GM12878 (cell line): ENCODE measurements at regions not wholly inside any gene's neighbourhood (a gene's known extent, or its start where the extent isn't known, plus 50 kb on each side); places are given as distances from the start of the nearest gene placed in this dataset.

Experiments used
- ATAC-seq: fragments of 200-7000 bp; cut with Tn5 transposase; 3 replicates; pipeline ENCODE4 v1.9.1; 2020; ENCODE audit warnings: mild to moderate bottlenecking, moderate library complexity
- BruUV-seq: library from RNA; stranded (reverse); fragments of 400-500 nt; replicated peaks from 2 replicates; lab custom pipeline; 2021; lab: Mats Ljungman, UMichigan
- CTCF ChIA-PET: fragments of 300-600 bp; sonication (Branson Sonifier 250); formaldehyde crosslinking; extraction: SDS; loops from one replicate; lab custom pipeline; 2021; ENCODE audit warnings: inconsistent platforms; lab: Yijun Ruan, JAX
- POLR2A ChIA-PET: fragments of 350-600 bp; formaldehyde crosslinking; extraction: SDS; loops from one replicate; lab custom pipeline; 2021; ENCODE audit warnings: inconsistent platforms; lab: Charles Lee
- RAD21 ChIA-PET: fragments of 300-600 bp; sonication (Branson Sonifier 250); formaldehyde crosslinking; loops from one replicate; lab custom pipeline; 2023; ENCODE audit warnings: antibody characterized with exemption; ENCODE audit not compliant: unreplicated experiment; lab: Charles Lee
- SMC1A ChIA-PET: fragments of 300-600 bp; sonication (Branson Sonifier 250); formaldehyde crosslinking; loops from one replicate; lab custom pipeline; 2023; ENCODE audit not compliant: unreplicated experiment, uncharacterized antibody; lab: Charles Lee
- DNase-seq: peaks from one replicate; pipeline ENCODE4 v3.0.0-alpha.2; 2011; ENCODE audit warnings: low read depth, low spot score
- FAIRE-seq: peaks from 3 replicates; lab custom pipeline; 2011; peaks lifted over from hg19 to GRCh38; lab: Jason Lieb, UNC
- H2AFZ ChIP-seq: 2 replicates; pipeline ENCODE4 v1.6.0; 2011; ENCODE audit warnings: low read depth, low read length, control low read depth; ENCODE audit not compliant: control insufficient read depth
- H3K27ac ChIP-seq: 2 replicates; pipeline ENCODE4 v1.5.1; 2011; ENCODE audit warnings: control low read depth; ENCODE audit not compliant: control insufficient read depth, insufficient read depth
- H3K27me3 ChIP-seq, 2 experiments: replicated peaks in 1 of 2; 2 replicates each; pipeline versions ENCODE4 v1.6.0 to v1.6.1; 2011; ENCODE audit warnings: low read length in 1 of 2; ENCODE audit not compliant: control insufficient read depth in 2 of 2, insufficient read depth in 2 of 2
- H3K36me3 ChIP-seq, 2 experiments: 2 replicates each; pipeline ENCODE4 v1.5.1; 2011; ENCODE audit warnings: low read length in 1 of 2; ENCODE audit not compliant: control insufficient read depth in 2 of 2, insufficient read depth in 2 of 2
- H3K4me1 ChIP-seq: 2 replicates; pipeline ENCODE4 v1.6.1; 2011; ENCODE audit warnings: mild to moderate bottlenecking, low read length, moderate library complexity, mixed read lengths; ENCODE audit not compliant: control insufficient read depth, insufficient read depth
- H3K4me2 ChIP-seq: 2 replicates; pipeline ENCODE4 v1.6.0; 2011; ENCODE audit warnings: control low read depth; ENCODE audit not compliant: control insufficient read depth, insufficient read depth
- H3K4me3 ChIP-seq: fragments of 200-600 bp; sonication (generic); 2 replicates; pipeline ENCODE4 v1.5.1; 2016
- H3K79me2 ChIP-seq: 2 replicates; pipeline ENCODE4 v1.6.0; 2011; ENCODE audit warnings: low read length; ENCODE audit not compliant: control insufficient read depth, insufficient read depth
- H3K9ac ChIP-seq: 2 replicates; pipeline ENCODE4 v1.8.0; 2011; ENCODE audit warnings: low read length, control low read depth, mixed read lengths; ENCODE audit not compliant: control insufficient read depth, insufficient read depth
- H3K9me3 ChIP-seq: replicated peaks from 3 replicates; pipeline ENCODE4 v1.5.1; 2011; ENCODE audit warnings: mild to moderate bottlenecking, low read length; ENCODE audit not compliant: control insufficient read depth, insufficient read depth
- H4K20me1 ChIP-seq: 2 replicates; pipeline ENCODE4 v1.6.0; 2011; ENCODE audit not compliant: control insufficient read depth, insufficient read depth
- CTCF ChIP-seq, 3 experiments: IDR thresholded peaks in 2 of 3; conservative IDR thresholded peaks in 1 of 3; 2 replicates each; pipeline ENCODE4 v1.5.1; 2011; ENCODE audit warnings: low read depth in 3 of 3, low read length in 3 of 3, mild to moderate bottlenecking in 3 of 3, control low read depth in 2 of 3, moderate library complexity in 2 of 3, inconsistent platforms in 1 of 3, mixed read lengths in 1 of 3; ENCODE audit not compliant: control insufficient read depth in 2 of 3, insufficient read depth in 1 of 3; ENCODE audit errors: extremely low read depth in 1 of 3
- HDAC6 ChIP-seq: fragments of 200-600 bp; sonication (generic); IDR thresholded peaks from one replicate; pipeline ENCODE4 v1.8.0; 2017; ENCODE audit warnings: antibody characterized with exemption; ENCODE audit not compliant: unreplicated experiment
- POLR2AphosphoS2 ChIP-seq: IDR thresholded peaks from 2 replicates; pipeline ENCODE4 v1.6.1; 2011; ENCODE audit warnings: low read depth, mild to moderate bottlenecking, low read length, improper control_type of control experiment, moderate library complexity
- RELB ChIP-seq: fragments of 450-650 bp; IDR thresholded peaks from 2 replicates; pipeline ENCODE4 v1.6.1; 2017; ENCODE audit warnings: low read depth, mild to moderate bottlenecking, moderate library complexity
- RFX5 ChIP-seq: IDR thresholded peaks from 2 replicates; pipeline ENCODE4 v1.6.1; 2011; ENCODE audit warnings: low read depth, low read length, improper control_type of control experiment
- ZBED1 ChIP-seq: IDR thresholded peaks from 2 replicates; pipeline ENCODE4 v1.6.1; 2016; ENCODE audit warnings: borderline replicate concordance
- ZNF274 ChIP-seq: IDR thresholded peaks from one replicate; pipeline ENCODE4 v1.8.0; 2011; ENCODE audit not compliant: insufficient read length, insufficient read depth
- WGBS: methylation state at CpG from one replicate; pipeline ENCODE4 v1.1.6; 2016; ENCODE audit warnings: low lambda C conversion rate; ENCODE audit not compliant: insufficient replicate concordance, insufficient coverage; ENCODE audit errors: missing lambda C conversion rate; 5-methylcytosine and 5-hydroxymethylcytosine counted together
- in situ Hi-C: fragments of 300-500 bp; cut with MboI; formaldehyde crosslinking; loops from 9 replicates; pipeline ENCODE4 v1.14.3; 2018; ENCODE audit warnings: mixed read lengths
- intact Hi-C: fragments of 100-400 bp; cut with micrococcal nuclease; formaldehyde crosslinking; loops from one replicate; pipeline ENCODE4 v1.14.2; 2022; ENCODE audit not compliant: unreplicated experiment
- TF ChIP-seq, protein P1 (sequence below): IDR thresholded peaks from 2 replicates; pipeline ENCODE4 v1.6.1; 2012; ENCODE audit warnings: improper control_type of control experiment, low read depth, low read length; ENCODE audit not compliant: insufficient replicate concordance

- no peak overlapping the region for H3K4me2 ChIP-seq
Observed at GRCh38 chr13:110973007-110973700, 58.3 kb upstream of the ANKRD10 start.

DNA sequence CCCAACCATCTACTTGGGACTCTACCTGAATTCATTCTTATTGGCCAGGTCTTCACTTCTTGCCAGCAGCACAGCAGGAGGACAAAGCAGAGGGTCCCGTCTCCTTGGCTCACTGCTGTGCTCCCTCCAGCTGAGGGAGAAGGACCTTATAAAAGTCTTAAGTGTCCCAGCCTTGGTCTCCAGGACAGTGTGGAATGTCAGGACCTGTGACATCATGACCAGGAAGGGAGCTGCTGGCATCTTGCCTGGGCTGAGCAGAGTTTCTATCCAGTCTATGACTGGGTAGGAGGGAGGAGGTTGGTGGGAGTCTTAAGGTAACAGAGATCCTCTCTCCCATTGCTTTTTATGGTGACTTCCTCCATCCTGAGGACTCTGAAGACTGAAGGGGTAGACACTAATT lies 56.6 kb upstream of the ANKRD10 start:
- Histone ChIP-seq H4K20me1 (no peaks in the 10 kb centered on the region), H3K79me2 (no peaks in the 10 kb centered on the region), H3K9ac (no peak overlapping the region), H3K4me3 (no peak overlapping the region), H3K36me3 (no peaks in the 10 kb centered on the region), H3K27me3 (no peaks in the 10 kb centered on the region), H3K4me2 (no peak overlapping the region), H3K9me3 (peaks cover 2% of the 10 kb centered on the region; the same call in 1 of the 3 replicates), H2AFZ (no peak overlapping the region), H3K27ac (no peak overlapping the region), H3K4me1 (no peaks in the 10 kb centered on the region)
- ChIA-PET RAD21 (no interaction called here), SMC1A (no interaction called here), CTCF (no interaction called here), POLR2A (no interaction called here)
- no TSS peak for BruUV-seq
- in situ Hi-C loops, result no loop called here
- ATAC-seq (no peak), DNase-seq (no peak), FAIRE-seq (no peak)
- intact Hi-C loops, result no loop called here
- 40% methylated on average over 1 of the region's 1 CpG for WGBS
- TF ChIP-seq RELB, result no peak
- no peak for TF ChIP-seq POLR2AphosphoS2
- TF ChIP-seq ZNF274, result no peak
- TF ChIP-seq, protein P1, sequence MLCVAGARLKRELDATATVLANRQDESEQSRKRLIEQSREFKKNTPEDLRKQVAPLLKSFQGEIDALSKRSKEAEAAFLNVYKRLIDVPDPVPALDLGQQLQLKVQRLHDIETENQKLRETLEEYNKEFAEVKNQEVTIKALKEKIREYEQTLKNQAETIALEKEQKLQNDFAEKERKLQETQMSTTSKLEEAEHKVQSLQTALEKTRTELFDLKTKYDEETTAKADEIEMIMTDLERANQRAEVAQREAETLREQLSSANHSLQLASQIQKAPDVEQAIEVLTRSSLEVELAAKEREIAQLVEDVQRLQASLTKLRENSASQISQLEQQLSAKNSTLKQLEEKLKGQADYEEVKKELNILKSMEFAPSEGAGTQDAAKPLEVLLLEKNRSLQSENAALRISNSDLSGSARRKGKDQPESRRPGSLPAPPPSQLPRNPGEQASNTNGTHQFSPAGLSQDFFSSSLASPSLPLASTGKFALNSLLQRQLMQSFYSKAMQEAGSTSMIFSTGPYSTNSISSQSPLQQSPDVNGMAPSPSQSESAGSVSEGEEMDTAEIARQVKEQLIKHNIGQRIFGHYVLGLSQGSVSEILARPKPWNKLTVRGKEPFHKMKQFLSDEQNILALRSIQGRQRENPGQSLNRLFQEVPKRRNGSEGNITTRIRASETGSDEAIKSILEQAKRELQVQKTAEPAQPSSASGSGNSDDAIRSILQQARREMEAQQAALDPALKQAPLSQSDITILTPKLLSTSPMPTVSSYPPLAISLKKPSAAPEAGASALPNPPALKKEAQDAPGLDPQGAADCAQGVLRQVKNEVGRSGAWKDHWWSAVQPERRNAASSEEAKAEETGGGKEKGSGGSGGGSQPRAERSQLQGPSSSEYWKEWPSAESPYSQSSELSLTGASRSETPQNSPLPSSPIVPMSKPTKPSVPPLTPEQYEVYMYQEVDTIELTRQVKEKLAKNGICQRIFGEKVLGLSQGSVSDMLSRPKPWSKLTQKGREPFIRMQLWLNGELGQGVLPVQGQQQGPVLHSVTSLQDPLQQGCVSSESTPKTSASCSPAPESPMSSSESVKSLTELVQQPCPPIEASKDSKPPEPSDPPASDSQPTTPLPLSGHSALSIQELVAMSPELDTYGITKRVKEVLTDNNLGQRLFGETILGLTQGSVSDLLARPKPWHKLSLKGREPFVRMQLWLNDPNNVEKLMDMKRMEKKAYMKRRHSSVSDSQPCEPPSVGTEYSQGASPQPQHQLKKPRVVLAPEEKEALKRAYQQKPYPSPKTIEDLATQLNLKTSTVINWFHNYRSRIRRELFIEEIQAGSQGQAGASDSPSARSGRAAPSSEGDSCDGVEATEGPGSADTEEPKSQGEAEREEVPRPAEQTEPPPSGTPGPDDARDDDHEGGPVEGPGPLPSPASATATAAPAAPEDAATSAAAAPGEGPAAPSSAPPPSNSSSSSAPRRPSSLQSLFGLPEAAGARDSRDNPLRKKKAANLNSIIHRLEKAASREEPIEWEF, result no peak
- no peak for TF ChIP-seq HDAC6
- TF ChIP-seq ZBED1, result no peak
- no peak for TF ChIP-seq CTCF (IDR thresholded peaks at IDR 0.05 in 2 of 3, conservative IDR thresholded peaks at IDR 0.05 in 1 of 3; ENCODE audit: control insufficient read depth in 2 of 3, extremely low read depth in 1 of 3, insufficient read depth in 1 of 3, low read depth in 3 of 3, low read length in 3 of 3)

More at GRCh38 chr13:110973007-110973700, 58.3 kb upstream of the ANKRD10 start:
- ChIA-PET CTCF (no interaction called here), SMC1A (no interaction called here), POLR2A (no interaction called here), RAD21 (no interaction called here)
- H2AFZ ChIP-seq, result no peak overlapping the region
- FAIRE-seq (no peak), ATAC-seq (no peak), DNase-seq (no peak)
- no peak overlapping the region for H3K9ac ChIP-seq
- no peaks in the 10 kb centered on the region; the same call in 2 of the 3 replicates for H3K9me3 ChIP-seq
- intact Hi-C loops, result no loop called here
- TF ChIP-seq RFX5, result no peak
- no peaks in the 10 kb centered on the region for H3K4me1 ChIP-seq
- no peak overlapping the region for H3K27ac ChIP-seq
- H3K36me3 ChIP-seq, result no peaks in the 10 kb centered on the region
- H3K79me2 ChIP-seq, result no peaks in the 10 kb centered on the region
- no peak overlapping the region for H3K4me3 ChIP-seq
- H3K27me3 ChIP-seq, result no peaks in the 10 kb centered on the region
- 40% methylated on average over 1 of the region's 1 CpG for WGBS
- in situ Hi-C loops, result no loop called here
- H4K20me1 ChIP-seq, result no peaks in the 10 kb centered on the region
- BruUV-seq, result no TSS peak
